Stromal cell of bone marrow (primary cell): ENCODE measurements at regions not wholly inside any gene's neighbourhood (a gene's known extent, or its start where the extent isn't known, plus 50 kb on each side); places are given as distances from the start of the nearest gene placed in this dataset.
A peak's percentile ranks its signal among the peaks of the same experiment; 100 is the strongest.

Source experiments
- DNase-seq: peaks from one replicate; pipeline ENCODE4 v3.0.0-alpha.2; 2012; ENCODE audit warnings: low read depth

- no peak for DNase-seq
Observed at GRCh38 chr3:103365467-103365866, 930.7 kb downstream of the ZPLD1 start.

- no peak for DNase-seq
Observed at GRCh38 chr3:103367481-103367880, 932.7 kb downstream of the ZPLD1 start.

GRCh38 chr3:103371411-103371810 is 936.6 kb downstream of the ZPLD1 start:
- no peak for DNase-seq

- no peak for DNase-seq
Observed at GRCh38 chr3:103372031-103372430, 937.2 kb downstream of the ZPLD1 start.

- no peak for DNase-seq
Observed at GRCh38 chr3:103380391-103380790, 945.6 kb downstream of the ZPLD1 start.

GRCh38 chr3:103381296-103382079 is 946.7 kb downstream of the ZPLD1 start:
- DNase-seq: no peak

- no peak for DNase-seq
Observed at GRCh38 chr3:103385961-103386656, 951.3 kb downstream of the ZPLD1 start.

GRCh38 chr3:103388214-103388613 is 953.4 kb downstream of the ZPLD1 start:
- peak; percentile 4 for DNase-seq

GRCh38 chr3:103389356-103389755 is 954.5 kb downstream of the ZPLD1 start:
- no peak for DNase-seq

GRCh38 chr3:103393395-103394186 is 958.8 kb downstream of the ZPLD1 start:
- no peak for DNase-seq

GRCh38 chr3:103403191-103403590 is 968.4 kb downstream of the ZPLD1 start:
- DNase-seq: no peak

GRCh38 chr3:103406320-103406850 is 971.6 kb downstream of the ZPLD1 start:
- DNase-seq: no peak

- no peak for DNase-seq
Observed at GRCh38 chr3:103410231-103410630, 975.4 kb downstream of the ZPLD1 start.

GRCh38 chr3:103421460-103421859 is 986.6 kb downstream of the ZPLD1 start:
- no peak for DNase-seq

GRCh38 chr3:103437883-103438282 is 1003.1 kb downstream of the ZPLD1 start:
- no peak for DNase-seq

GRCh38 chr3:103440539-103441203 is 1005.9 kb downstream of the ZPLD1 start:
- no peak for DNase-seq

GRCh38 chr3:103446953-103447629 is 1012.3 kb downstream of the ZPLD1 start:
- no peak for DNase-seq

GRCh38 chr3:103453152-103453551 is 1018.3 kb downstream of the ZPLD1 start:
- no peak for DNase-seq

- no peak for DNase-seq
Observed at GRCh38 chr3:103459815-103460214, 1025.0 kb downstream of the ZPLD1 start.

- DNase-seq: peak; percentile 0
Observed at GRCh38 chr3:103470498-103470897, 1035.7 kb downstream of the ZPLD1 start.

- DNase-seq: no peak
Observed at GRCh38 chr3:103494011-103494410, 1059.2 kb downstream of the ZPLD1 start.
